Urinary bladder (tissue), 3 donors: ENCODE measurements at regions not wholly inside any gene's neighbourhood (a gene's known extent, or its start where the extent isn't known, plus 50 kb on each side); places are given as distances from the start of the nearest gene placed in this dataset.
"Not testable (repeated sequence)": the region's sequence is repeated elsewhere in the genome, so short reads cannot be mapped to it uniquely, and the experiment has no call there.

Source experiments
- DNase-seq: peaks from one replicate; pipeline ENCODE4 v3.0.0-alpha.2; 2015; ENCODE audit errors: extremely low spot score
- H3K27ac ChIP-seq: one replicate; pipeline ENCODE4 v1.5.1; 2013; ENCODE audit warnings: low read depth, mild to moderate bottlenecking, moderate library complexity
- H3K36me3 ChIP-seq: one replicate; pipeline ENCODE4 v1.6.1; 2013; ENCODE audit warnings: mild to moderate bottlenecking, moderate library complexity; ENCODE audit not compliant: insufficient read depth
- H3K4me1 ChIP-seq: one replicate; pipeline ENCODE4 v1.6.1; 2013; ENCODE audit warnings: mild to moderate bottlenecking, moderate library complexity; ENCODE audit not compliant: insufficient read depth
- H3K4me3 ChIP-seq: one replicate; pipeline ENCODE4 v1.5.1; 2013; ENCODE audit warnings: low read depth, low read length
- WGBS: extraction: QIAGEN DNeasy Blood & Tissue Kit; methylation state at CpG from one replicate; pipeline ENCODE4 v1.1.7; 2013; 5-methylcytosine and 5-hydroxymethylcytosine counted together
- donor health status: healthy with polysubstance abuse.
- donor health status: healthy.

DNA sequence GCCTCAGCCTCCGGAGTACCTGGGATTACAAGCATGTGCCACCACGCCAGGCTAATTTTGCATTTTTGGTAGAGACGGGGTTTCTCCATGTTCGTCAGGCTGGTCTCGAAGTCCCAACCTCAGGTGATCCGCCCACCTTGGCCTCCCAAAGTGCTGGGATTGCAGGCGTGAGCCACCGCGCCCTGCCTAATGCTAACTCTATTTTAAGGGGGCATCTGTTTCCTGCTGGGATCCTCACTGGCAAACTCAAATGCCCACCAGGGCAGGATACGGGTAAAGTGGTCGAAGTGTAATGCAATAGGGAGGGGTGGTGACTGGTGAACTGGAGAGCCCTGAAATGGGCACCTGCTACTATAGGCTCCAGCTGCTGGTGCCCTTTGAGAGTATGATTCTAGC lies 131.9 kb upstream of the ZNF217 start:
- no peak for DNase-seq
- no peak overlapping the region for H3K4me3 ChIP-seq
- 97% methylated on average over 11 of the region's 11 CpGs for WGBS

DNA sequence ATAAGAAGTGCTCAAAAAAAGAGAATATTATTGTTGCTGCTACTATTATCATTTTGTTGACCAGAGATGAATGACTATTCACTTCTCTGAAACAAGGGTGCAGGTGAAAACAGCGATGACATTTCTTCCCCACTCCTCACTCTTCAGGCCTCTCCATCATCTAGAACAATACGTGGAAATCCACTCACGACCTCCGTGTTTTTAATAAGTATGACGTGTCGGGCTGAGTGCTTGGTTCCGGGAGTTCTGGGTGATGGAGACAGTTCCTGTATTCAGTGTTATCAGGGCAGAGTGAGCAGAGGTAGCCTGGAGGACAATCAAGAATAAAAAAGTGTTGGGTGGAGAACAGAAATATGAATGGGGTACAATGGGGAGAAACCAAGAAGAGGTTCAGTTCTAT lies 130.0 kb upstream of the ZNF217 start:
- Histone ChIP-seq H3K4me3 (no peak overlapping the region), H3K4me1 (no peaks in the 10 kb centered on the region), H3K27ac (no peak overlapping the region), H3K36me3 (no peaks in the 10 kb centered on the region)
- DNase-seq: no peak
- 85% methylated on average over 7 of the region's 7 CpGs for WGBS

More for the DNA sequence above, 131.9 kb upstream of the ZNF217 start:
- Histone ChIP-seq H3K4me1 (no peaks in the 10 kb centered on the region), H3K27ac (no peak overlapping the region), H3K36me3 (no peaks in the 10 kb centered on the region)

DNA sequence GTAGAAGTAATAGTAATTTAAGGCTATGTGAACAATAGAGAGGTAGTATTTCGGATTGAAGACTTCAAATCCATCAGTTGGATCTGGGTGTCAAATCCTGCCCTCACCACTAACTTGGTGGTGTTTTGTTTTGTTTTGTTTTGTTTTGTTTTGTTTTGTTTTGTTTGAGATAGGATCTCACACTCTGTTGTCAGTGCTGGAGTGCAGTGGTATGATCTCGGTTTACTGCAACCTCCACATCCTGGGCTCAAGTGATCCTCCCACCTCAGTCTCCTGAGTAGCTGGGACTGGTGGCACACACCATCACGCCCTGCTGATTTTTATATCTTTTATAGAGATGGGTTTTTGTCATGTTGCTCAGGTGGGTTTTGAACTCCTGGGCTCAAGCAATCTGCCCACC lies 129.4 kb upstream of the ZNF217 start:
- Histone ChIP-seq H3K27ac (no peak overlapping the region), H3K4me3 (no peak overlapping the region), H3K4me1 (no peaks in the 10 kb centered on the region), H3K36me3 (no peaks in the 10 kb centered on the region)
- no peak for DNase-seq
- WGBS: 91% methylated on average over 3 of the region's 3 CpGs

DNA sequence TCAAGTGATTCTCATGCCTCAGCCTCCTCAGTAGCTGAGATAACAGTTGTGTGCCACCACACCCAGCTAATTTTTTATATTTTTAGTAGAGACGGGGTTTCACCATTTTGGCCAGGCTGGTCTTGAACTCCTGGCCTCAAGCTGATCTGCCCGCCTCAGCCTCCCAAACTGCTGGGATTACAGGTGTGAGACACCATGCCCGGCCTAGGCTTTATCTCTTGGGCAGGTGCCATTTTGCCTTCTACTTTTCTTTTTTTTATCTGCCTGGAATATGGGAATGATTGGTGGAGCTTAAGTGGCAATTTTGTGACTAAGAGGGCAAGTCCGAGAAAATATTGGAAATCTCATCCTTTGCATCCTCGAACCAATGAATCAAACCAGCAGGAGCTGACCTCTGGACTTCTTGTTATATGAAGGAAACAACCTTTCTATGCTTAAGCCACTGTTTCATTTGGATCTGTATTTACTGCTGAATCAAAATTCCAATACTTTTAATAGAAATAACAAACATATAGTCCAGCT lies 128.9 kb upstream of the ZNF217 start:
- Histone ChIP-seq H3K4me1 (no peaks in the 10 kb centered on the region), H3K4me3 (no peak overlapping the region), H3K27ac (no peak overlapping the region), H3K36me3 (no peaks in the 10 kb centered on the region)
- WGBS: 86% methylated on average over 5 of the region's 5 CpGs
- DNase-seq: no peak

DNA sequence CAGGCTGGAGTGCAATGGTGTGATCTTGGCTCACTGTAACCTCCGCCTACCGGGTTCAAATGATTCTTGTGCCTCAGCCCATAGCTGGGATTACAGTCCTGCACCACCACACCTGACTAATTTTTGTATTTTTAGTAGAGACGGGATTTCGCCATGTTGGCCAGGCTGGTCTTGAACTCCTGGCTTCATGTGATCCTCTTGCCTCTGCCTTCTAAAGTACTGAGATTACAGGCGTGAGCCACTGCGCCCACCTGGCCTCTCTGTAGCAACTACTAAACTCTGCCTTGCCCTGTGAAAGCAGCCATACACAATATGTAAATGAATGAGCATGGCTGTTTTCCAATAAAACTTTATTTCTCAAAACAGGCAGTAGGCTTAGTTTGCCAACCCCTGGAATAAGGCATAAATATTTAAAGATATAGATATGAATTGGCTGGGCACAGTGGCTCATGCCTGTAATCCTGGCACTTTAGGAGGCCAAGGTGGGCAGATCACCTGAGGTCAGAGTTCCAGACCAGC lies 127.9 kb upstream of the ZNF217 start:
- H3K4me1 ChIP-seq: not testable (repeated sequence)

DNA sequence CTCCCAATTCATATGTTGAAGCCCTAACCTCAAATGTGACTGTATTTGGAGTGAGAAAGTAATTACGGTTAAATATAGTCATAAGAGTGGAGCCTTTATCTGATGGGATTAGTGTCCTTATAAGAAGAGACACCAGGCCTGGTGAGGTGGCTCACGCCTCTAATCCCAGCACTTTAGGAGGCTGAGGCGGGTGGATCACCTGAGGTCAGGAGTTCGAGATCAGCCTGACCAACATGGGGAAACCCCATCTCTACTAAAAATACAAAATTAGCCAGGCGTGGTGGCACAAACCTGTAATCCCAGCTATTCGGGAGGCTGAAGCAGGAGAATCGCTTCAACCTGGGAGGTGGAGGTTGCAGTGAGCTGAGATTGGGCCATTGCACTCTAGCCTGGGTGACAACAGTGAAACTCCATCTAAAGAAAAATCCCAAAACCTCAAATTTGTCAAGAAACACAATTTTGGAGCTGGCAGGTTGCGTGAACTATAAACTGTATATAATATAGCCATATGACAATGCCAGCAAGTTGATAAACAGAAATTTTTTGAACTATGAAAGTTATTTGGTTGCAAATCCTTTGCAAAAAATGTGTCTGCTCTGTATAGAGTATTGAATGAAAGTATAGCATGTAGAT lies 125.6 kb upstream of the ZNF217 start:
- H3K27ac ChIP-seq, H3K4me1 ChIP-seq, H3K4me3 ChIP-seq, H3K36me3 ChIP-seq, DNase-seq: not testable (repeated sequence)
- WGBS: 91% methylated on average over 8 of the region's 8 CpGs

More for the DNA sequence above, 127.9 kb upstream of the ZNF217 start:
- H3K36me3 ChIP-seq, DNase-seq, H3K27ac ChIP-seq, H3K4me3 ChIP-seq: not testable (repeated sequence)
- WGBS: 95% methylated on average over 6 of the region's 6 CpGs

DNA sequence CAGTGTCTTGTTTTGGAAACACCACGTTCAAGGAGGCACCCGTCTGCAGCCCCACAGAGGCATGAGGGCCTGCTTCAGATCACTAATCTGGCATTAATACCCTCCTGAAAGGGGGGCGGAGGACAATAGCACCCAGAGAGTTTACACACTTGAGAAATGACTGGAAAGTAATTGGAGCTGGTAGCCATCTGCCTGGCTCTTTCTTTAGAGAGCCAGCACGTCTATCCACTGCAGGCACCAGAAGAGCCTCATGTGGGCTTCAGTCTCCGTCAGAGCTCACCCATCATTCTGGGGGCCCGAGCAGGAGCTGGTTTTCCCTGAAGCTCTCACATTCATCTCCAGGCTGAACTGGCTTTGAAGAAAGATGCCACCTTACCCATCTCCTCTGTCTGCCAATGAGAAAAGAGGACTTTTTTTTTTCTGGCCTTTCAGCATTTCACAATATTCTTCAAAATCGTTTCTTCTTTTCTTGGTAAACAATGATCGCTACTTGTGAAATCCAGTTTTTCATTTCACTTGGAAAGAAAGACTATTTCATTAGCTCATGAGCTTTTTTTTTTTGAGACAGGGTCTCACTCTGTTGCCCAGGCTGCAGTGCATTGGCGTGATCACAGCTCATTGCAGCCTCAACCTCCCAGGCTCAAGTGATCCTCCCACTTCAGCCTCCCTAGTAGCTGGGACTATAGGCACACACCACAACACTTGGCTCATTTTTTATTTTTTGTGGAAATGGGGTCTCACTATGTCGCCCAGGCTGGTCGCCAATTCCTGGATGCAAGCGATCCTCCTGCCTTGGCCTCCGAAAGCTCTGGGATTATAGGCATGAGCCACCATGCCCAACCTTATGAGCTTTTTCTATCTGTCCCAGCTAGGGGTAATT lies 124.7 kb upstream of the ZNF217 start:
- Histone ChIP-seq H3K4me3 (no peak overlapping the region), H3K27ac (no peak overlapping the region), H3K4me1 (peaks cover 1% of the 10 kb centered on the region), H3K36me3 (no peaks in the 10 kb centered on the region)
- no peak for DNase-seq
- WGBS: 88% methylated on average over 13 of the region's 13 CpGs

DNA sequence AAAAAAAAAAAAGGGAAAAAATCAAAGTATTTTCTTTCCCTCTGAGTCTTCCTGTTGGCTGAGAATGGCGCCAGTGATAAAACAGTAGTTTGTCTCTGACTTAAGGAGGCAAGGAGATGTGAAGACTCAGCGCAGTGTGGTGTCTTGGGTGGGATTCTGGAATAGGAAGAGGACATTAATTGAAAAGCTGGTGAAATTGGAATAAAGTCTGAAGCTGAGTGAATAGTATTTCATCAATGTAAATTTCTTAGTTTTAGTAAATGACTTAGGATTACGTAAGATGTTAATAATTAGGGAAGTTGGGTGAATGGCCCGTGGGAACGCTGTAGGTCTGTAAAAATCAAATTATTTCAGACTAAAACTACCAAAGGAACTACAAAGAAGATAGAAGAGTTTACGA lies 122.8 kb upstream of the ZNF217 start:
- no peaks in the 10 kb centered on the region for H3K36me3 ChIP-seq
- 94% methylated on average over 6 of the region's 6 CpGs for WGBS
- DNase-seq: no peak
- H3K4me3 ChIP-seq: no peak overlapping the region
- no peak overlapping the region for H3K27ac ChIP-seq
- peaks cover 1% of the 10 kb centered on the region for H3K4me1 ChIP-seq

DNA sequence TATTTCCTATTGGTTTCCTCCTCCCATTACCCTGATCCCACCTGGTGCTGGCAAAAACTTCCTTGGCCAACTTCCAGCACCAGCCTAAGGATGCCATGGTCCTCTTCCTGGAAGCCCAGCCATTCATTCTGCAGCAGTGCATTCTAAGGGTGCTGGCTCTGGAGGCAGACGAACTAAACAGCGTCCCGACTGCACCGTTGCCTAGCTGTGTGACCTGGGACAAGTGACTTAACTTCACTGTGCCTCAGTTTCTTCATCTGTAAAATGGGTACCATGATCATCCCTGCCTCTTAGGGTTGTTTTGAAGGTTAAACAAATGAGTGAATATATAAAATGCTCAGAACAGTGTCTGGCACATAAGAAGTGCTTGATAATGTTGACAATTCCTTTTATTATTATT lies 120.9 kb upstream of the ZNF217 start:
- Histone ChIP-seq H3K4me3 (no peak overlapping the region), H3K36me3 (no peaks in the 10 kb centered on the region), H3K27ac (no peak overlapping the region), H3K4me1 (peaks cover 1% of the 10 kb centered on the region)
- 97% methylated on average over 4 of the region's 4 CpGs for whole genome bisulfite sequencing
- DNase-seq: no peak

DNA sequence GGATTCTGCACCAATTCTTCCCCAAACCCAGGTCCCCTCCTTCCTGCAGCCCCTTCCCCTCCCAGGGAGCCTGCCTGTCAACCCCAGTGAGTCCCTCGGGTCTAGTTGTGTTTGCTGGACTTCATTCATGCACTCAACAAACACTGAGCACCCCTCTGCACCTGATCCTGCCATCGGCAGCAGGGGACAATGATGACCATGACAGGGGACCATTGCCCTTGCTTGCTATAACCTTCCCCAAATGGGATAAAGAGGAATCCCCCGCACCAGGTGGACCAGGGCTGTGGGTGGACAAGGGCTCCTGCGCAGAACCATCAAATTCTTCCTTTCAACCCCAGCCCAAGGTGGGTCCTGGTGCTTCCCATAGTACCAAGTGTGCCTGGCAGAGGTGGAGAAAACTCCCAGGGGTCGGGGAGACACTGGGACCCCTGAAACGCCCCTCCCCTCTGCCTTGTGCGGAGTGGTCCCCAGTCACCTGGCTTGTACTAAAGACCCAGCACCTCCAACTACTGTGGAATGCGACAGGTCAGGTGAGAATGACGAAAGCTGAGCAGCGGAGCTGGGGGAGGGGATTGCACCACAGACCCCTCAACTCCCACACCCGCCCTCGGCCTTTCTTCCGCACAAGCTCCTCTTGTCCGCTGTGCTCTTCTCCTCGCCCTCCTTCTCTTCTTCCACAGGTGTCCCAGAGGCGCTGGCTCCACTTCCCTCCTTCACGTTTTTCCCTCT lies 119.9 kb upstream of the ZNF217 start:
- no peak overlapping the region for H3K27ac ChIP-seq
- H3K4me3 ChIP-seq: no peak overlapping the region
- no peaks in the 10 kb centered on the region for H3K36me3 ChIP-seq
- peaks cover 1% of the 10 kb centered on the region for H3K4me1 ChIP-seq
- WGBS: 89% methylated on average over 17 of the region's 17 CpGs
- DNase-seq: no peak

DNA sequence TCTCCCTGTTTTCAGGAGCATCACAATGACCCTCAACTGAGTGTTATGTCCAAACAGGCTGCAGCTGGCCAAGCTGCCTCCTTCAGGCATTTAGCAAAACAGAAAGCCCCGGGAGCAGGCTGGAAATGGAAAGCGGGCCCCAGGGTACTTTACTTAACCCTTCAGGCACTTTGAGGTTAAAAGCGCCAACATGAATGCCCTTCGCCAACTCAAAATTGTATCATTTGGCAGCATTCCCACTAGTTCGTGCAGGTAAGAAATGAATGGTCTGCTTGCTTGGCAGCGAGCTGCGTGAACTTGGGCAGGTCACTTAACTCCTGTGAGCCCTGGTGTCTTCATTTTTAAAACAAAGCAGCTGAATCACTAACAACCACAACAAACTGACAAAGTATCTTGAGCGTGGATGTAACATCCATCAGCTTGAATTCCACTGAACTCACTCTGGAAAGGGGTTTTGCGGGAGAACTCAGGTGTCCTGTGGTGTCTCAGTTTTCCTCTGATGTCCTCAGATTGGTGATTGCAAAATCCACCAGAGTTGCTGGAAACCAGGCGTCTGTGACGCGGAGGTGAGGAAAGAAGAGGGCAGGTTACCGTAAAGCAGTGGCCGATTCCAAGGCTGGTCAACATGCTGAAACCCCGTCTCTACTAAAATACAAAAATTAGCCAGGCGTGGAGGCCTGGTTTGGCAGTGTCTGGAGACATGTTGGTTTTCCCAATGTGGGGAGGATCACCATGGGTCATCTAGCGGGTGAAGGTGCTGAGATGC lies 118.8 kb upstream of the ZNF217 start:
- Histone ChIP-seq H3K27ac (no peak overlapping the region), H3K4me3 (no peak overlapping the region), H3K4me1 (peaks cover 1% of the 10 kb centered on the region), H3K36me3 (no peaks in the 10 kb centered on the region)
- 85% methylated on average over 17 of the region's 17 CpGs for WGBS
- no peak for DNase-seq

DNA sequence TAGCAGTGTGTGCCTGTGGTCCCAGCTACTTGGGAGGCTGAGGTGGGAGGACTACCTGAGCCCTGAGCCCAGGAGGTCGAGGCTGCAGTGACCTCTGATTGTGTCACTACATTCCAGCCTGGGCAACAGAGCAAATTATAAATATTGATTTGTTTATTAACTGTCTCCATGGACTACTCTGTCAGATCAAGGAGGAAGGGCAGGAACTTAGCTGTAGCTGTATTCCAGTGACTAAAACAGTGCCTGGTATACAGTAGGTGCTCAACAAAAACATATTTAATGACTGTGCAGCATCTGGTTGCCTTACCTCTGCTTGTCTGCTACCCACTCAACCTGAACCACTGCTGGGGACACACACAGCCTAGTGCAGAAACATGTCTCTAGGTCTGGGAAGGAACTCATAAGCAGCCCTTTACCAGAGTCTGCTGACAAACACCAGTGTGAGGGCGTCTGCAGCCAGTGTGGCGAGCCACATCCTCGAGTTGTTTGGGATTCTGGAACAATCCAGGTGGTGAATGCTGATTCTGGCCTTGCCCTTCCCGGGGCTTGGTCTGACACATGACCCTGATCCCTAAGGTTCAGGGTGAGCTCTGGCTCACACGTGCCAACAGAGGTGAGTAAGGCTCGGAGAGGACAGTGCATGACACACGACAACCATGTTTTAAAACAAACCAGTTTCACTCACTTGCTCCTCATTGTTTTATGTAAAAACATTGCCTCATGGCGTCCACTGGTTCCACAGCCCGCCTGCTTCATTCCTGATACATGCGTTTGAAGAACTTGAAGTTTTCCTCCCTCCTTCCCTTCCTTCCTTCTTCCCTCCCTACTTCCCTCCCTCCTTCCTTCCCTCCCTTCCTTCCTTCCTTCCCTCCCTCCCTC lies 117.9 kb upstream of the ZNF217 start:
- no peaks in the 10 kb centered on the region for H3K36me3 ChIP-seq
- H3K4me1 ChIP-seq: peaks cover 1% of the 10 kb centered on the region
- 82% methylated on average over 11 of the region's 11 CpGs for WGBS
- DNase-seq: no peak
- H3K4me3 ChIP-seq: no peak overlapping the region
- no peak overlapping the region for H3K27ac ChIP-seq
